ENCODE measurements at regions not wholly inside any gene's neighbourhood (a gene's known extent, or its start where the extent isn't known, plus 50 kb on each side); places are given as distances from the start of the nearest gene placed in this dataset.

DNA sequence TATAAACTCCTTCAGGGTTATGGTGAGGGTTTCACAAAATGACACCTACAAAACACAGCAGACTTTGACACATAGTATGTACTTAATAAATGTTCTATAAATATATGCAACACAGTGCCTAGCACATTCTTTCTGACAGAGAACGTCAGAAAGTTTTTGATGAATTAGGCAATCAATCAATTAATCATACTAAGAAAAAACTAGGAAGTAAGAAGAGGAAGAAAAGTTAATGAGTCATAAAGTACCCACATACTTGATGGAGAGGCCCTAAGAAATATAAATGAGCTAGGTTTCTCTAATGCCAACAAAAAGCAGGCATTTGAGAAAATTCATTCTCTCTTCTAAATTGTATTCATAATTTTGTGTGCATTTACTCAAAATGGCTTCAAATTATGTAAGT lies 192.7 kb upstream of the VWC2 start:
- Histone ChIP-seq H3K9me3 (ENCODE audit: control insufficient read depth, low read length) (no peaks in the 10 kb centered on the region), H3K27ac (ENCODE audit: low read depth, low read length) (no peak overlapping the region), H3K4me3 (ENCODE audit: low read length) (no peak overlapping the region), H3K4me1 (ENCODE audit: control insufficient read depth, insufficient read depth, low read length) (no peaks in the 10 kb centered on the region), H3K9ac (ENCODE audit: extremely low read depth, low read length, poor library complexity, severe bottlenecking) (no peak overlapping the region), H3K36me3 (ENCODE audit: control insufficient read depth, insufficient read depth, low read length) (no peaks in the 10 kb centered on the region), H3K27me3 (ENCODE audit: control insufficient read depth, insufficient read depth, low read length, poor library complexity, severe bottlenecking) (no peaks in the 10 kb centered on the region)
- Mint-ChIP-seq H3K27ac (no peak overlapping the region), H3K4me1 (no peaks in the 10 kb centered on the region), H3K36me3 (ENCODE audit: low read depth) (no peaks in the 10 kb centered on the region), H3K4me3 (no peak overlapping the region), H3K27me3 (ENCODE audit: insufficient read depth) (peaks cover 2% of the 10 kb centered on the region), H3K9me3 (no peaks in the 10 kb centered on the region)
- DNase-seq = no peak
- no CpG with 5 or more reads among the region's 1 CpG for WGBS, 2 experiments (ENCODE audit: insufficient coverage in 1 of 2, insufficient read length in 1 of 2)
- TF ChIP-seq, protein P1, sequence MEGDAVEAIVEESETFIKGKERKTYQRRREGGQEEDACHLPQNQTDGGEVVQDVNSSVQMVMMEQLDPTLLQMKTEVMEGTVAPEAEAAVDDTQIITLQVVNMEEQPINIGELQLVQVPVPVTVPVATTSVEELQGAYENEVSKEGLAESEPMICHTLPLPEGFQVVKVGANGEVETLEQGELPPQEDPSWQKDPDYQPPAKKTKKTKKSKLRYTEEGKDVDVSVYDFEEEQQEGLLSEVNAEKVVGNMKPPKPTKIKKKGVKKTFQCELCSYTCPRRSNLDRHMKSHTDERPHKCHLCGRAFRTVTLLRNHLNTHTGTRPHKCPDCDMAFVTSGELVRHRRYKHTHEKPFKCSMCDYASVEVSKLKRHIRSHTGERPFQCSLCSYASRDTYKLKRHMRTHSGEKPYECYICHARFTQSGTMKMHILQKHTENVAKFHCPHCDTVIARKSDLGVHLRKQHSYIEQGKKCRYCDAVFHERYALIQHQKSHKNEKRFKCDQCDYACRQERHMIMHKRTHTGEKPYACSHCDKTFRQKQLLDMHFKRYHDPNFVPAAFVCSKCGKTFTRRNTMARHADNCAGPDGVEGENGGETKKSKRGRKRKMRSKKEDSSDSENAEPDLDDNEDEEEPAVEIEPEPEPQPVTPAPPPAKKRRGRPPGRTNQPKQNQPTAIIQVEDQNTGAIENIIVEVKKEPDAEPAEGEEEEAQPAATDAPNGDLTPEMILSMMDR (conservative IDR thresholded peaks at IDR 0.05) = no peak

DNA sequence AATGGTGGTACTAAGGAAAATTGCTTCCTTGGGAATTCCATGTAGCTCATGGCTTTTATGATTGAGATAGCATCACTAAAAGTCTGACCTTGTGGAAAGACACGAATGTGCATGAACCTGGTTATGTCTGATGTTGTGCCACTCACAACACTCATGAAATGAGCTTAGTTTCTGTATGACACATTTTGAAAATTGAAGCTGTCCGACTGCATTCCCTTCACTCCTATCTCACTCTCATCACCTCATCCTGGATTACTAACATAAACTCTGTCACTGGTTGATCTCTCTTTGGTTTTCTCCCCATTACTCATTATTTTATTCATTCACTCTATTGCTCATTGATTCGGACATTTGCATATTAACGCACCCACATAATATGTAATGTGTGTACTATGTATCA lies 190.0 kb upstream of the VWC2 start:
- no peak overlapping the region for H3K27ac Mint-ChIP-seq
- TF ChIP-seq, protein P1 (conservative IDR thresholded peaks at IDR 0.05) = no peak

DNA sequence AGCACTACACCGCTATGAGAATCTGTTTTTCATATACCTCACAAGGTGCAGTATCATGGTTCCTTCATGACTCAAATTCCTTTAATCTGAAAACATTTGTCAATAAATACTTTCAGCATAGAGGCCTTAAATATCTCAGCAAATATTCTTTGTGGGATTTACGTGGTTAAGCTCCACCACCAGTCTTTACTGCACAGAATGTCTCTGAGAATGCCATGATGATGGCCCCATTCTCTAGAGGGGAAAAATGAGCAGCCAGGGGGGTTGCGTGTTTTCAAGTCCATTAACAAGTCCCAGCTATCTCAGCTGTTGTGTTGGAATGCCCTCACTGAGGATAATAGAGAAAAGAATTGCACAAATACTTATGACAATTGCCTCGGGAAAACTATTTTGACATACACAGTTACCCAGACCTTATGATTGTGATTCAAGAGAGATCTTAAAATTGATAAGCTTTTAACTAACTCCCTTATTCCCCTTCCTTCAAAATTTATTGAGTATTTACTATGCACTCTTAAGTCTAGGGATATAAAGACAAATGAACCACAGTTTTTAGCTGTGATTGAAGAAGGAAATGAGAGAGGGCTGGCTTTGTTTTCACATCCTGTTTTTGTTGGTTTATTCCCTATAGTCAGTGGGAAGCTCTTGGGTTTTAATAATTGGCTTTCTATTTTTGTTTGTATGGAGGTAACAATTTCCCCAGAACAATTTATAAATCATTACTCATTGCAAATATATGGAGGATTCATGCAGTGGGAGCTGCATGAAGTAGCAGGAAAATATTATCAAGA lies 176.5 kb upstream of the VWC2 start:
- no peak for DNase-seq
- no peaks in the 10 kb centered on the region for H3K4me1 ChIP-seq (ENCODE audit: control insufficient read depth, insufficient read depth, low read length)
- Mint-ChIP-seq H3K27me3 (ENCODE audit: insufficient read depth) (no peaks in the 10 kb centered on the region), H3K27ac (no peak overlapping the region), H3K9me3 (no peaks in the 10 kb centered on the region), H3K4me1 (no peaks in the 10 kb centered on the region), H3K4me3 (no peak overlapping the region), H3K36me3 (ENCODE audit: low read depth) (no peaks in the 10 kb centered on the region)
- TF ChIP-seq, protein P1 (conservative IDR thresholded peaks at IDR 0.05) = no peak
- no peaks in the 10 kb centered on the region for H3K9me3 ChIP-seq (ENCODE audit: control insufficient read depth, low read length)
- H3K9ac ChIP-seq (ENCODE audit: extremely low read depth, low read length, poor library complexity, severe bottlenecking) = no peak overlapping the region
- no peaks in the 10 kb centered on the region for H3K36me3 ChIP-seq (ENCODE audit: control insufficient read depth, insufficient read depth, low read length)
- H3K27me3 ChIP-seq (ENCODE audit: control insufficient read depth, insufficient read depth, low read length, poor library complexity, severe bottlenecking) = no peaks in the 10 kb centered on the region
- no peak overlapping the region for H3K27ac ChIP-seq (ENCODE audit: low read depth, low read length)
- no peak overlapping the region for H3K4me3 ChIP-seq (ENCODE audit: low read length)
- 92 to 100% methylated on average over 2 to 4 of the region's 4 CpGs for WGBS, 2 experiments (ENCODE audit: insufficient coverage in 1 of 2, insufficient read length in 1 of 2)

More for the DNA sequence above, 190.0 kb upstream of the VWC2 start:
- H3K4me3 Mint-ChIP-seq = no peak overlapping the region
- Histone ChIP-seq H3K36me3 (ENCODE audit: control insufficient read depth, insufficient read depth, low read length) (no peaks in the 10 kb centered on the region), H3K27ac (ENCODE audit: low read depth, low read length) (no peak overlapping the region), H3K27me3 (ENCODE audit: control insufficient read depth, insufficient read depth, low read length, poor library complexity, severe bottlenecking) (no peaks in the 10 kb centered on the region), H3K9me3 (ENCODE audit: control insufficient read depth, low read length) (no peaks in the 10 kb centered on the region), H3K4me3 (ENCODE audit: low read length) (no peak overlapping the region), H3K4me1 (ENCODE audit: control insufficient read depth, insufficient read depth, low read length) (no peaks in the 10 kb centered on the region), H3K9ac (ENCODE audit: extremely low read depth, low read length, poor library complexity, severe bottlenecking) (no peak overlapping the region)
- no peaks in the 10 kb centered on the region for H3K36me3 Mint-ChIP-seq (ENCODE audit: low read depth)
- 79 to 91% methylated on average over 2 to 3 of the region's 4 CpGs for WGBS, 2 experiments (ENCODE audit: insufficient coverage in 1 of 2, insufficient read length in 1 of 2)
- no peaks in the 10 kb centered on the region for H3K4me1 Mint-ChIP-seq
- DNase-seq = no peak
- H3K9me3 Mint-ChIP-seq = no peaks in the 10 kb centered on the region
- H3K27me3 Mint-ChIP-seq (ENCODE audit: insufficient read depth) = peaks cover 2% of the 10 kb centered on the region
